Endodermal cell (in vitro differentiated cells): ENCODE measurements at regions not wholly inside any gene's neighbourhood (a gene's known extent, or its start where the extent isn't known, plus 50 kb on each side); places are given as distances from the start of the nearest gene placed in this dataset.

Experiments used
- DNase-seq: peaks from one replicate; pipeline ENCODE4 v3.0.0-alpha.2; 2017
- H3K27ac ChIP-seq: 2 replicates; pipeline ENCODE4 v1.5.1; 2013; ENCODE audit warnings: mild to moderate bottlenecking, low read depth, low read length, moderate library complexity
- H3K27me3 ChIP-seq: 2 replicates; pipeline ENCODE4 v1.6.1; 2013; ENCODE audit warnings: mild to moderate bottlenecking, low read length, moderate library complexity; ENCODE audit not compliant: insufficient read depth, control insufficient read depth, poor library complexity, severe bottlenecking
- H3K36me3 ChIP-seq: 2 replicates; pipeline ENCODE4 v1.7.0; 2013; ENCODE audit warnings: mild to moderate bottlenecking, low read length, moderate library complexity; ENCODE audit not compliant: control insufficient read depth, insufficient read depth
- H3K4me1 ChIP-seq: one replicate; pipeline ENCODE4 v1.7.0; 2013; ENCODE audit warnings: low read length; ENCODE audit not compliant: control insufficient read depth, insufficient read depth
- H3K4me3 ChIP-seq: 2 replicates; pipeline ENCODE4 v1.5.1; 2013; ENCODE audit warnings: mild to moderate bottlenecking, low read length, moderate library complexity
- H3K9ac ChIP-seq: 2 replicates; pipeline ENCODE4 v1.6.1; 2013; ENCODE audit warnings: mild to moderate bottlenecking, low read length, moderate library complexity; ENCODE audit not compliant: poor library complexity, severe bottlenecking; ENCODE audit errors: extremely low read depth
- H3K9me3 ChIP-seq: 2 replicates; pipeline ENCODE4 v1.6.1; 2013; ENCODE audit warnings: mild to moderate bottlenecking, low read length, moderate library complexity; ENCODE audit not compliant: control insufficient read depth
- H3K27ac Mint-ChIP-seq: 2 replicates; pipeline ENCODE4 v1.8.0; 2020; ENCODE audit warnings: mixed read lengths
- H3K27me3 Mint-ChIP-seq: 2 replicates; pipeline ENCODE4 v1.8.0; 2021; ENCODE audit warnings: mild to moderate bottlenecking, mixed read lengths; ENCODE audit not compliant: insufficient read depth
- H3K36me3 Mint-ChIP-seq: 2 replicates; pipeline ENCODE4 v1.8.0; 2020; ENCODE audit warnings: low read depth, mixed read lengths
- H3K4me1 Mint-ChIP-seq: 2 replicates; pipeline ENCODE4 v1.8.0; 2020; ENCODE audit warnings: mixed read lengths
- H3K4me3 Mint-ChIP-seq: 2 replicates; pipeline ENCODE4 v1.8.0; 2020; ENCODE audit warnings: mild to moderate bottlenecking, moderate library complexity, mixed read lengths
- H3K9me3 Mint-ChIP-seq: 2 replicates; pipeline ENCODE4 v1.8.0; 2020; ENCODE audit warnings: mild to moderate bottlenecking, mixed read lengths
- WGBS, 2 experiments: methylation state at CpG; one replicate each; pipeline versions ENCODE4 v1.1.5 to v1.1.7; 2013; ENCODE audit warnings: missing lambda C conversion rate in 2 of 2, mixed read lengths in 1 of 2; ENCODE audit not compliant: insufficient coverage in 1 of 2, insufficient read length in 1 of 2; 5-methylcytosine and 5-hydroxymethylcytosine counted together
- TF ChIP-seq, protein P1 (sequence below): fragments of 200-600 bp; sonication (generic); conservative IDR thresholded peaks from 2 replicates; pipeline ENCODE4 v1.5.0; 2021; ENCODE audit warnings: antibody characterized with exemption, mild to moderate bottlenecking

- Histone ChIP-seq H3K9me3 (peaks cover 5% of the 10 kb centered on the region), H3K36me3 (no peaks in the 10 kb centered on the region), H3K9ac (no peak overlapping the region), H3K4me1 (no peaks in the 10 kb centered on the region), H3K27me3 (no peaks in the 10 kb centered on the region), H3K4me3 (no peak overlapping the region), H3K27ac (no peak overlapping the region)
- TF ChIP-seq, protein P1, sequence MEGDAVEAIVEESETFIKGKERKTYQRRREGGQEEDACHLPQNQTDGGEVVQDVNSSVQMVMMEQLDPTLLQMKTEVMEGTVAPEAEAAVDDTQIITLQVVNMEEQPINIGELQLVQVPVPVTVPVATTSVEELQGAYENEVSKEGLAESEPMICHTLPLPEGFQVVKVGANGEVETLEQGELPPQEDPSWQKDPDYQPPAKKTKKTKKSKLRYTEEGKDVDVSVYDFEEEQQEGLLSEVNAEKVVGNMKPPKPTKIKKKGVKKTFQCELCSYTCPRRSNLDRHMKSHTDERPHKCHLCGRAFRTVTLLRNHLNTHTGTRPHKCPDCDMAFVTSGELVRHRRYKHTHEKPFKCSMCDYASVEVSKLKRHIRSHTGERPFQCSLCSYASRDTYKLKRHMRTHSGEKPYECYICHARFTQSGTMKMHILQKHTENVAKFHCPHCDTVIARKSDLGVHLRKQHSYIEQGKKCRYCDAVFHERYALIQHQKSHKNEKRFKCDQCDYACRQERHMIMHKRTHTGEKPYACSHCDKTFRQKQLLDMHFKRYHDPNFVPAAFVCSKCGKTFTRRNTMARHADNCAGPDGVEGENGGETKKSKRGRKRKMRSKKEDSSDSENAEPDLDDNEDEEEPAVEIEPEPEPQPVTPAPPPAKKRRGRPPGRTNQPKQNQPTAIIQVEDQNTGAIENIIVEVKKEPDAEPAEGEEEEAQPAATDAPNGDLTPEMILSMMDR: no peak
- Mint-ChIP-seq H3K4me1 (no peaks in the 10 kb centered on the region), H3K27ac (no peak overlapping the region), H3K27me3 (no peaks in the 10 kb centered on the region), H3K9me3 (peaks cover 16% of the 10 kb centered on the region), H3K4me3 (no peak overlapping the region), H3K36me3 (no peaks in the 10 kb centered on the region)
- WGBS, 2 experiments: 95 to 100% methylated on average over 2 to 3 of the region's 3 CpGs
- DNase-seq: no peak
Observed at GRCh38 chr1:239455743-239456142, 69.4 kb downstream of the CHRM3 start.

DNA sequence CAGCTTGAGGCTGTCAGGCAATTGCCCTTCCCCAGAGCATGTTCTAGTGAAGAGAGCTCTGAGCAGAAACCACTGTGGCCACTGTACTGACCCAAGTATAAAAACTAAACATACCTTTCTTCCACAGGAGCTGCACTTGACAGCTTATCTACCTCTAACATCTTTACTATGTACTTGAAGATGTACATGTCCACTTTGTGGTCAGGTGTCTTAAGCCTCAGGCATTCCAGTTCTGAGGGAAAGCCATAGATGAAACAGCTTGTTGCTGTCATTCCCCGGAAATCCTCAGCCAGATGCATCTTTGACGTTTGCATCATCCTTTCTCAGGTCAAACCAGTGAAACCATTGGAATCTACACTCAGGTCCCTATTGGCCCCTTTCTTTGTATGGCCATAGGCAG, 70.4 kb downstream of the CHRM3 start:
- Mint-ChIP-seq H3K4me1 (no peaks in the 10 kb centered on the region), H3K9me3 (peaks cover 16% of the 10 kb centered on the region), H3K4me3 (no peak overlapping the region), H3K27me3 (no peaks in the 10 kb centered on the region), H3K27ac (no peak overlapping the region), H3K36me3 (no peaks in the 10 kb centered on the region)
- 80 to 91% methylated on average over 1 to 2 of the region's 2 CpGs for WGBS, 2 experiments
- Histone ChIP-seq H3K4me1 (no peaks in the 10 kb centered on the region), H3K9me3 (peaks cover 5% of the 10 kb centered on the region), H3K9ac (no peak overlapping the region), H3K27ac (no peak overlapping the region), H3K27me3 (no peaks in the 10 kb centered on the region), H3K4me3 (no peak overlapping the region), H3K36me3 (no peaks in the 10 kb centered on the region)
- TF ChIP-seq, protein P1: no peak
- no peak for DNase-seq

- H3K36me3 ChIP-seq: no peaks in the 10 kb centered on the region
- H3K27ac ChIP-seq: no peak overlapping the region
- DNase-seq: no peak
- H3K4me1 ChIP-seq: no peaks in the 10 kb centered on the region
- no peak overlapping the region for H3K4me3 Mint-ChIP-seq
- H3K36me3 Mint-ChIP-seq: no peaks in the 10 kb centered on the region
- H3K27me3 ChIP-seq: no peaks in the 10 kb centered on the region
- no peak overlapping the region for H3K4me3 ChIP-seq
- TF ChIP-seq, protein P1: no peak
- H3K4me1 Mint-ChIP-seq: no peaks in the 10 kb centered on the region
- no peaks in the 10 kb centered on the region for H3K27me3 Mint-ChIP-seq
- no peak overlapping the region for H3K27ac Mint-ChIP-seq
- H3K9ac ChIP-seq: no peak overlapping the region
- WGBS, 2 experiments: 50 to 81% methylated on average over 2 to 4 of the region's 4 CpGs
- peaks cover 5% of the 10 kb centered on the region for H3K9me3 ChIP-seq
- peaks cover 16% of the 10 kb centered on the region for H3K9me3 Mint-ChIP-seq
Observed at GRCh38 chr1:239457491-239458143, 71.2 kb downstream of the CHRM3 start.
